ENCODE measurements at regions not wholly inside any gene's neighbourhood (a gene's known extent, or its start where the extent isn't known, plus 50 kb on each side); places are given as distances from the start of the nearest gene placed in this dataset.
"Not testable (repeated sequence)": the region's sequence is repeated elsewhere in the genome, so short reads cannot be mapped to it uniquely, and the experiment has no call there.

- ATAC-seq (no peak), DNase-seq (ENCODE audit: low spot score) (no peak)
- intact Hi-C loops (cut with DNase I), result no loop called here
Measured at GRCh38 chr2:182621810-182622209, 94.2 kb upstream of the DNAJC10 start.

- intact Hi-C loops (cut with DNase I), result no loop called here
- DNase-seq (ENCODE audit: low spot score) (no peak), ATAC-seq (no peak)
Measured at GRCh38 chr2:182622231-182622630, 93.8 kb upstream of the DNAJC10 start.

GRCh38 chr2:182625814-182626213 is 90.2 kb upstream of the DNAJC10 start:
- DNase-seq (ENCODE audit: low spot score), result no peak
- intact Hi-C loops (cut with DNase I), result no loop called here
- ATAC-seq, result no peak

GRCh38 chr2:182628916-182629315 is 87.1 kb upstream of the DNAJC10 start:
- DNase-seq (ENCODE audit: low spot score), result no peak
- no peak for ATAC-seq
- intact Hi-C loops (cut with DNase I), result no loop called here

- intact Hi-C loops (cut with DNase I), result no loop called here
- ATAC-seq (no peak), DNase-seq (ENCODE audit: low spot score) (no peak)
Measured at GRCh38 chr2:182630207-182630606, 85.8 kb upstream of the DNAJC10 start.

- intact Hi-C loops (cut with DNase I), result no loop called here
- ATAC-seq (no peak), DNase-seq (ENCODE audit: low spot score) (no peak)
Measured at GRCh38 chr2:182631299-182631698, 84.8 kb upstream of the DNAJC10 start.

- DNase-seq (ENCODE audit: low spot score) (no peak), ATAC-seq (no peak)
- intact Hi-C loops (cut with DNase I), result loop anchor here (1.0 kb wide), 1 partner anchor 19 kb away; no protein-coding TSS in a partner anchor
Measured at GRCh38 chr2:182634386-182634785, 81.7 kb upstream of the DNAJC10 start.

- ATAC-seq (no peak), DNase-seq (ENCODE audit: low spot score) (no peak)
- intact Hi-C loops (cut with DNase I), result no loop called here
Measured at GRCh38 chr2:182636699-182637098, 79.4 kb upstream of the DNAJC10 start.

- DNase-seq (ENCODE audit: low spot score) (no peak), ATAC-seq (no peak)
- intact Hi-C loops (cut with DNase I), result no loop called here
Measured at GRCh38 chr2:182638667-182639066, 77.4 kb upstream of the DNAJC10 start.

- DNase-seq (ENCODE audit: low spot score), result no peak
Measured at GRCh38 chr2:182639971-182640370, 76.1 kb upstream of the DNAJC10 start.

GRCh38 chr2:182642328-182642727 is 73.7 kb upstream of the DNAJC10 start:
- ATAC-seq, result peak; percentile 65
- peak; percentile 63 for DNase-seq (ENCODE audit: low spot score)
- intact Hi-C loops (cut with DNase I), result no loop called here

More at GRCh38 chr2:182639971-182640370, 76.1 kb upstream of the DNAJC10 start:
- ATAC-seq, result no peak
- intact Hi-C loops (cut with DNase I), result no loop called here

GRCh38 chr2:182646763-182647498 is 69.1 kb upstream of the DNAJC10 start:
- intact Hi-C loops (cut with DNase I), result no loop called here
- no peak for ATAC-seq
- no peak for DNase-seq (ENCODE audit: low spot score)

GRCh38 chr2:182647499-182647787 is 68.6 kb upstream of the DNAJC10 start:
- ATAC-seq (no peak), DNase-seq (ENCODE audit: low spot score) (no peak)
- intact Hi-C loops (cut with DNase I), result no loop called here

GRCh38 chr2:182649316-182649715 is 66.7 kb upstream of the DNAJC10 start:
- ATAC-seq, result peak; percentile 40
- no peak for DNase-seq (ENCODE audit: low spot score)
- intact Hi-C loops (cut with DNase I), result no loop called here

GRCh38 chr2:182650704-182651103 is 65.4 kb upstream of the DNAJC10 start:
- ATAC-seq (peak; percentile 87), DNase-seq (ENCODE audit: low spot score) (no peak)
- intact Hi-C loops (cut with DNase I), result loop anchor here (10.0 kb wide), 1 partner anchor 466 kb away; no protein-coding TSS in a partner anchor

GRCh38 chr2:182652326-182652725 is 63.7 kb upstream of the DNAJC10 start:
- intact Hi-C loops (cut with DNase I), result loop anchor here (10.0 kb wide), 1 partner anchor 468 kb away; no protein-coding TSS in a partner anchor
- DNase-seq (ENCODE audit: low spot score) (no peak), ATAC-seq (no peak)

- DNase-seq (ENCODE audit: low spot score), result no peak
- intact Hi-C loops (cut with DNase I), result loop anchor here (10.0 kb wide), 1 partner anchor 471 kb away; no protein-coding TSS in a partner anchor
- ATAC-seq, result no peak
Measured at GRCh38 chr2:182655750-182656149, 60.3 kb upstream of the DNAJC10 start.

- ATAC-seq (no peak), DNase-seq (ENCODE audit: low spot score) (no peak)
- intact Hi-C loops (cut with DNase I), result no loop called here
Measured at GRCh38 chr2:182664212-182664611, 51.8 kb upstream of the DNAJC10 start.

GRCh38 chr2:182665500-182665899 is 50.6 kb upstream of the DNAJC10 start:
- intact Hi-C loops (cut with DNase I); DNase-seq (ENCODE audit: low spot score); ATAC-seq: not testable (repeated sequence)

Data from sciatic nerve (tissue), 2 donors.